ENCODE measurements at regions not wholly inside any gene's neighbourhood (a gene's known extent, or its start where the extent isn't known, plus 50 kb on each side); places are given as distances from the start of the nearest gene placed in this dataset.

DNA sequence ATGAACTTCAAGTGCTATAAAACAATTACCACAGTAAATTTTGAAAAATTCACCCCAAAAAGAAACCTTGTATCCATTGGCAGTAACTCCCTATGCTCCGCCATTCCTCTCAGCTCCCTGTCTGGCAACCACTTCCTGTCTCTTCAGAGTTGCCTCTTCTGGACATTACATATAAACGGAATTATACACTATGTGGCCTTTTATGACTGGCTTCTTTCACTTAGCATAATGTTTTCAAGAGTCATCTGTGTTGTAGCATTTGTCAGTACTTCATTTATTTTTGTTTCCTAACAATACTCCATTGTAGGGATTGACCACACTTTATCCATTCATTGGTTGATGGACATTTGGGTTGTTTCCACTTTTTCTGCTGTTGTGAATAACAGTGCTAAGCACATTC lies 50.1 kb downstream of the CEP43 start:
- DNase-seq (ENCODE audit: insufficient read length, low spot score) (no peak), FAIRE-seq (peak; percentile 68)

DNA sequence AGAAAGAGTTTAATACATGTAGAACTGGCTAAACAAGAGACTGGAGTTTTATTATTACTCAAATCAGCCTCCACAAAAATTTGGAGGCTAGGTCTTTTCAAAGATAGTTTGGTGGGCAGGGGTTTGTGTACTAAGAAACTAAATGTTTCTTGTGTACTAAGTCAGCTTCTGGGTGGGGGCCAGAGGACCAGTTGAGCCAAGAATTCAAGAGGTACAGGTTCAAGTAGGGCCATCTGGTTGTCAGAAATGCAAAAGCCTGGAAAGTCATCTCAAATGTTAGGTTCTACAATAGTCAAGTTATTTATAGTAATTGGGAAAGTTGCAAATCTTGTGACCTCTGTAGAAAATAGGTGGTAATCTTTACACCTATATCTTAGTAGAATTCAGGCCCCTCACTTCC lies 51.7 kb downstream of the CEP43 start:
- no peak for FAIRE-seq
- no peak for DNase-seq (ENCODE audit: insufficient read length, low spot score)

DNA sequence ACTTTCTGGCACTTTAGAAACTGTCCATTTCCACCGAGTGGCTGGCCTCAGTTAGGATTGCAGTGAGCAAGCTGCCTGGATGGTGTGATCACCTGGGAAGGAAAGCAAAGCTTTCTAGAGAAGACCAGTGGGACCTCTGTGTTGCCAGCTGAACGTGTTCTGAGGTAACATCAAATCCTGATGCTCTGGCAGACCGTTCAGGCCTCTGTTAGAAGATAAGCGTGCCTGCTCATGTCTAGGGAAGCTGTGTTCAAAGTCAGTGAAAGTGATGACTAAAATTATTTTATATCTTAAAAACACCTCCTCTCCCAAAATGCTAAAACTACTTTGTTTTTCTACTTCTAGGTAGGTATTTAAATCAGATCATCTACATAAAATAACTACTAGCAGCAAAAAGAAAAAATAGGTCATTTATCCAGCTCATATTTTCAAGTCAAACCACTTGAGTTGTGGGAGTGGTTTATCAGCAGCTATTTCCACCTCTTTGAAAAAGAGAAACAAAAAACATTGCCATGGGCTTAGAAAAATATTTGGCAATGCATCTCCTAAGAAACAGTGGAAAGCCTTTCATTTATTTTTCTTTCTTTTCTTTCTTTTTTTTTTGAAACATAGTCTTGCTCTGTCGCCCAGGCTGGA lies 54.8 kb downstream of the CEP43 start:
- no peak for FAIRE-seq
- no peak for DNase-seq (ENCODE audit: insufficient read length, low spot score)

DNA sequence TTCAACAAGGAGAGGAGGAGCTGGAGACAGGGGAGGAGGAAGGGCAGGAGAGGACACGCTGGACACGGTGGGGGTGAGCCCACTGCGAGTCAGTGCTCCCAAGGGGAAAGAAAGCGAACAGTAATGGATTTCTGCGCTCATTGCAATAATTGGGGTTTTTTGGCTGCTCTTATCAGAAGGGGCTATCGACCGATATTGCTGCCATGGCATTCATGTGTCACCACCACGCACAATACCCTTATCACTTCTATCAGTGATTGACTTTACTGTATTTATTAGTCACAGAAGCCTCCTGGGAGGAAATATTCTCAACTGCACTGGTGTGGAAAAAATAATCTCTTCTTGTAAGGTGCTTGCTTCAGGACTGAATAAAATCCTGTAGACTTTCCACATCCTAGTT lies 55.8 kb downstream of the CEP43 start:
- DNase-seq (ENCODE audit: insufficient read length, low spot score) (no peak), FAIRE-seq (no peak)

DNA sequence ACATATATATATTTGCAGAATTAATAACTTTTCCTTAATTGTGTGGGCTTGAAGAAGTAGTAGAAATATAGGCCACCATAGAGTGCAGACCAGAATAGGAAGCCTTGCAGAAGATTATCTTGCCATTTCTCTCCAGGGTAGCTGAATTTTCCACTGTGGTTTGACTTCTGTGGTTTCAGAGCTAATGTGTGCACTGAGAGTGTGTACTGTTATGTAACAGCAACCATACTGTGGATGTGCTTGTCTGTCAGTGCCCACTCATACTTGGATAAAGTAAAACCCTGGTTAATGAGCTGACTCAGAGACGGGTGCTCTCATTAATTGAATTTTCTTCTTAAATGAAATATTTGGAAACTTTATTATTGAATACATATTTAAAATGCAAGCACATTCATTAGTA lies 57.2 kb downstream of the CEP43 start:
- peak; percentile 94 for FAIRE-seq

DNA sequence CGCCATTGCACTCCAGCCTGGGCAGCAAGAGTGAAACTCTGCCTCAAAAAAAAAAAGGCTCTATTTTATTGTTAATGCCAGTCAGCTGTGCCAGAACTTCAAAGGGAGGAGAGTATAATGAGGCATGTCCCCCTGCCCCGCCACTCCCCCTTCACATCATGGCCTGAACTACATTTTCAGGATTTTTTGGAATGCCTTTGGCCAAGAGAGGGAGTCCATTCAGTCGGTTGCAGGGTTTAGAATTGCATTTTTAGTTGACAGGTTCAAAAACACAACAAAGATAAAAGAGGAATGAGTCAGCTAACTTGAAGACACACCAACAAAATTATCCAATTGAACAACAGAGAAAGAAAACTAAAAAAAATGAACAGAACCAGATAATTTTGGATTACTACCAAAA lies 59.1 kb downstream of the CEP43 start:
- no peak for DNase-seq (ENCODE audit: insufficient read length, low spot score)
- FAIRE-seq, result no peak

More for the DNA sequence above, 57.2 kb downstream of the CEP43 start:
- DNase-seq (ENCODE audit: insufficient read length, low spot score), result peak; percentile 36
